Fibroblast of skin of left biceps (primary cell): ENCODE measurements at regions not wholly inside any gene's neighbourhood (a gene's known extent, or its start where the extent isn't known, plus 50 kb on each side); places are given as distances from the start of the nearest gene placed in this dataset.
"Not testable (repeated sequence)": the region's sequence is repeated elsewhere in the genome, so short reads cannot be mapped to it uniquely, and the experiment has no call there.

Experiments used
- DNase-seq, 2 experiments: peaks; one replicate each; pipeline ENCODE4 v3.0.0-alpha.2; 2013; ENCODE audit warnings: low read depth in 2 of 2

GRCh38 chr6:147909640-147910039 is 401.1 kb downstream of the SAMD5 start:
- DNase-seq = no peak

- DNase-seq = no peak
These were observed 401.8 kb downstream of the SAMD5 start for GRCh38 chr6:147910281-147910680.

- no peak for DNase-seq
These were observed 402.6 kb downstream of the SAMD5 start for GRCh38 chr6:147911057-147911456.

GRCh38 chr6:147911686-147912085 is 403.2 kb downstream of the SAMD5 start:
- DNase-seq = no peak

- DNase-seq = no peak
These were observed 414.3 kb downstream of the SAMD5 start for GRCh38 chr6:147922799-147923198.

GRCh38 chr6:147924598-147924997 is 416.1 kb downstream of the SAMD5 start:
- DNase-seq = no peak

- no peak for DNase-seq
These were observed 416.8 kb upstream of the SASH1 start for GRCh38 chr6:147925826-147926225.

GRCh38 chr6:147930745-147931144 is 411.9 kb upstream of the SASH1 start:
- no peak for DNase-seq

- DNase-seq = no peak
These were observed 409.4 kb upstream of the SASH1 start for GRCh38 chr6:147933224-147933623.

GRCh38 chr6:147935656-147936055 is 407.0 kb upstream of the SASH1 start:
- DNase-seq = no peak

GRCh38 chr6:147936703-147937470 is 405.8 kb upstream of the SASH1 start:
- no peak for DNase-seq

GRCh38 chr6:147941143-147941542 is 401.5 kb upstream of the SASH1 start:
- peak; percentile 42 to 43 for DNase-seq

- DNase-seq = no peak
These were observed 400.3 kb upstream of the SASH1 start for GRCh38 chr6:147942363-147942762.

GRCh38 chr6:147944122-147944521 is 398.5 kb upstream of the SASH1 start:
- no peak for DNase-seq

GRCh38 chr6:147947521-147947920 is 395.1 kb upstream of the SASH1 start:
- DNase-seq = peak; percentile 58 to 62

GRCh38 chr6:147949981-147950622 is 392.5 kb upstream of the SASH1 start:
- no peak for DNase-seq

GRCh38 chr6:147950623-147950987 is 392.0 kb upstream of the SASH1 start:
- no peak for DNase-seq

GRCh38 chr6:147951726-147952125 is 390.9 kb upstream of the SASH1 start:
- no peak for DNase-seq

GRCh38 chr6:147954938-147955337 is 387.7 kb upstream of the SASH1 start:
- DNase-seq = no peak

GRCh38 chr6:147958683-147959082 is 384.0 kb upstream of the SASH1 start:
- no peak for DNase-seq

GRCh38 chr6:147961481-147962141 is 381.0 kb upstream of the SASH1 start:
- DNase-seq = no peak

- not testable (repeated sequence) for DNase-seq
These were observed 377.2 kb upstream of the SASH1 start for GRCh38 chr6:147965448-147965847.

- no peak for DNase-seq
These were observed 371.7 kb upstream of the SASH1 start for GRCh38 chr6:147970970-147971369.
